ENCODE measurements at regions not wholly inside any gene's neighbourhood (a gene's known extent, or its start where the extent isn't known, plus 50 kb on each side); places are given as distances from the start of the nearest gene placed in this dataset.

DNA sequence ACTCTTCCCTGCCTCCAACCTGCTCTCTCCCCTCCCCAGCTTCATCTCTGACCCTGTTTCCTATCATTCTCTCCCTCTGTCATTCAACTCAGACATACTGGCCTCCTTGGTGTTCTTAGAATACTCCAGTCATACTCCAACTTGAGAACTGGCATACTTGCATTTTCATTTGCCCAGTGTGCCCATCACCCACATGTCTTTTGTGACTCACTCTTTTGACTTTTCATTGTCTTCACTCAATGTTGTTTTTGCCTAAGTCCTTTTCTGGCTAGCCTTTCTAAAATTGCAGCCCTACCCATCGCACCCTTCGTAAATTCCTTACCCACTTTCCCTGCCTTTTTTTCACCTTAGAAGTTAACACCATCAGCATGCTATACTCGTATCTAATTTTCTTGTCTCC lies 77.0 kb upstream of the CD2AP start:
- no peak for DNase-seq (ENCODE audit: extremely low spot score)
- ChIA-PET CTCF (no interaction called here), POLR2A (no interaction called here)
- no peak for TF ChIP-seq SUZ12 (IDR thresholded peaks at IDR 0.05)
- no peak for TF ChIP-seq SP1 (IDR thresholded peaks at IDR 0.05)
- TF ChIP-seq ARNT (IDR thresholded peaks at IDR 0.05), result no peak
- TF ChIP-seq BHLHE40 (IDR thresholded peaks at IDR 0.05; ENCODE audit: borderline replicate concordance), result no peak
- no peak for TF ChIP-seq FOXA1 (IDR thresholded peaks at IDR 0.05)
- TF ChIP-seq FOXM1 (IDR thresholded peaks at IDR 0.05; ENCODE audit: borderline replicate concordance), result no peak
- TF ChIP-seq L3MBTL2 (conservative IDR thresholded peaks at IDR 0.05), result no peak

DNA sequence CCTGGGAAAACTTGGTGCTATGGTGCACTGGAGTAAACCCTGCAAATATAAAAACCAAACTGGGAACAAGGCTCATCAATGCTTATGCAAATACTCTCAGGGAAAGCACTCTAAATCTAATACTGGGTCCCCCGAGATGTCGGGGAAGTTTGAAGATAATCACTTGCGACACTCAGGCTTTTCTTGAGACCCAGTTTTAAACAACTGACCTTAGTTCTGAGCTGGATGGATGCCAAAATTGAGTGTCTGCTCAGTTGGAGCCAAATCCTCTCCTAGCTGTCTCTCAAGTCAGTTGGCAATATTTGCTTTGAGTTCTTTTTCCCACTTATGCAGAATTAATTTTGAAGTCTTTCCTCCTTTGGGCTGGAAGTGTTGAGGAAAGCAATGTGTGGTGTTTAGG lies 75.5 kb upstream of the CD2AP start:
- ChIA-PET POLR2A (no interaction called here), CTCF (no interaction called here)
- TF ChIP-seq TARDBP (IDR thresholded peaks at IDR 0.05), result no peak
- TF ChIP-seq, protein P1, sequence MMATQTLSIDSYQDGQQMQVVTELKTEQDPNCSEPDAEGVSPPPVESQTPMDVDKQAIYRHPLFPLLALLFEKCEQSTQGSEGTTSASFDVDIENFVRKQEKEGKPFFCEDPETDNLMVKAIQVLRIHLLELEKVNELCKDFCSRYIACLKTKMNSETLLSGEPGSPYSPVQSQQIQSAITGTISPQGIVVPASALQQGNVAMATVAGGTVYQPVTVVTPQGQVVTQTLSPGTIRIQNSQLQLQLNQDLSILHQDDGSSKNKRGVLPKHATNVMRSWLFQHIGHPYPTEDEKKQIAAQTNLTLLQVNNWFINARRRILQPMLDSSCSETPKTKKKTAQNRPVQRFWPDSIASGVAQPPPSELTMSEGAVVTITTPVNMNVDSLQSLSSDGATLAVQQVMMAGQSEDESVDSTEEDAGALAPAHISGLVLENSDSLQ (IDR thresholded peaks at IDR 0.05), result no peak
- TF ChIP-seq FOXM1 (IDR thresholded peaks at IDR 0.05; ENCODE audit: borderline replicate concordance), result no peak
- TF ChIP-seq ELF4 (IDR thresholded peaks at IDR 0.05), result no peak
- TF ChIP-seq FOXK2 (IDR thresholded peaks at IDR 0.05), result no peak
- no peak for TF ChIP-seq NFRKB (IDR thresholded peaks at IDR 0.05)
- TF ChIP-seq ARNT (IDR thresholded peaks at IDR 0.05), result no peak
- no peak for TF ChIP-seq HDGF (IDR thresholded peaks at IDR 0.05; ENCODE audit: borderline replicate concordance)
- no peak for TF ChIP-seq BHLHE40 (IDR thresholded peaks at IDR 0.05; ENCODE audit: borderline replicate concordance)
- DNase-seq (ENCODE audit: extremely low spot score), result no peak

DNA sequence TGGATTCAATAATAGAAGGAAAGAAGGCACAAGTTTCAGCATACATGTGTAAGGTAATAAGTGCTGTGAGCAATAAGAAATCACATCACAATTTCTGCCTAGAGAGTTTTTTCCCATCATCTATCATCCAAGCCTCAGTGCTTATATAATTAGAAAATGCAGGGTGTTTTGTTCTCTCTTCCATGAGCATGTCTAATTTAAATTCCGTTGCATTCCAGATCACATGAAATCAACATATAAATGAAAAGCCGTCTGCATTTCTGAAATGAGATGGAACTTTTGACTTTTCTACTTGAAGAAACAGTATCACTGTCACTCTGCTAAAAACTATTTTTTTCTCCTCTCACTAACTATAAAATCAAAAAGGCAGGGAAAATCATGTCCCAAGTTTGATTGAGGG lies 74.5 kb upstream of the CD2AP start:
- DNase-seq (ENCODE audit: extremely low spot score), result no peak
- CTCF ChIA-PET, result no interaction called here
- POLR2A ChIA-PET, result no interaction called here
- TF ChIP-seq L3MBTL2 (conservative IDR thresholded peaks at IDR 0.05), result no peak
- TF ChIP-seq FOXM1 (IDR thresholded peaks at IDR 0.05; ENCODE audit: borderline replicate concordance), result no peak
- no peak for TF ChIP-seq SUZ12 (IDR thresholded peaks at IDR 0.05)
- TF ChIP-seq FOXA1 (IDR thresholded peaks at IDR 0.05), result no peak
- TF ChIP-seq ZNF384 (IDR thresholded peaks at IDR 0.05), result no peak
- TF ChIP-seq CTBP1 (IDR thresholded peaks at IDR 0.05; ENCODE audit: borderline replicate concordance), result no peak
- TF ChIP-seq BHLHE40 (IDR thresholded peaks at IDR 0.05; ENCODE audit: borderline replicate concordance), result no peak
- no peak for TF ChIP-seq ELF4 (IDR thresholded peaks at IDR 0.05)
- TF ChIP-seq NFRKB (IDR thresholded peaks at IDR 0.05), result no peak
- no peak for TF ChIP-seq ARNT (IDR thresholded peaks at IDR 0.05)
- no peak for TF ChIP-seq LEF1 (IDR thresholded peaks at IDR 0.05; ENCODE audit: borderline replicate concordance)
- TF ChIP-seq SP1 (IDR thresholded peaks at IDR 0.05), result no peak
- TF ChIP-seq, protein P1 (IDR thresholded peaks at IDR 0.05), result no peak
- TF ChIP-seq FOXK2 (IDR thresholded peaks at IDR 0.05), result no peak
- TF ChIP-seq TARDBP (IDR thresholded peaks at IDR 0.05), result no peak
- no peak for TF ChIP-seq HDGF (IDR thresholded peaks at IDR 0.05; ENCODE audit: borderline replicate concordance)

DNA sequence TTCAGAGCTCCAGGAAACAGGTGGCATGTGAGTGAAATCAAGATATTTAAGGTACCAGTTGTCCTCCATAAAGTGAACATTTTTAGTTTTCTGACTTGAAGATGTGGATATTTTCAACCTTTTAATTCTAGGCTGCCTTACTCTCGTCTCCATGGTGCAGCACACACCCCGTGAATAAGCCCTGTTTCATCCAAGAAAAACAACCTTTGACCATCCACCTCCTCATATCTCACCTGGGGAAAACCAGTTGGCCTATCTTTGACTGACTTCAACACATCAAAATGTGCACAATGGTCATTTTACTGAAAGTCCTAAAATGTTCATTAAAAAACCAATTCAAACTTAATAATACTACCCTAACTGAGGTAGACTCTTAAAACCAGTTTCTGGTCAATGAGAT lies 73.8 kb upstream of the CD2AP start:
- ChIA-PET CTCF (interaction anchor here (0.8 kb wide), 1 partner anchor 384 kb away, joined by 3 read pairs; no protein-coding TSS in a partner anchor), POLR2A (interaction anchor here (0.8 kb wide), 1 partner anchor 73 kb away, joined by 3 read pairs; the partner anchor contains the start of gene CD2AP)
- DNase-seq (ENCODE audit: extremely low spot score), result no peak
- TF ChIP-seq FOXK2 (IDR thresholded peaks at IDR 0.05), result no peak
- TF ChIP-seq ELF4 (IDR thresholded peaks at IDR 0.05), result no peak
- TF ChIP-seq SUZ12 (IDR thresholded peaks at IDR 0.05), result no peak
- no peak for TF ChIP-seq FOXA1 (IDR thresholded peaks at IDR 0.05)
- TF ChIP-seq NFRKB (IDR thresholded peaks at IDR 0.05), result no peak
- no peak for TF ChIP-seq HDGF (IDR thresholded peaks at IDR 0.05; ENCODE audit: borderline replicate concordance)
- no peak for TF ChIP-seq ARNT (IDR thresholded peaks at IDR 0.05)
- TF ChIP-seq CTBP1 (IDR thresholded peaks at IDR 0.05; ENCODE audit: borderline replicate concordance), result no peak
- TF ChIP-seq ZNF384 (IDR thresholded peaks at IDR 0.05), result no peak
- TF ChIP-seq BHLHE40 (IDR thresholded peaks at IDR 0.05; ENCODE audit: borderline replicate concordance), result no peak
- TF ChIP-seq, protein P1 (IDR thresholded peaks at IDR 0.05), result no peak
- TF ChIP-seq FOXM1 (IDR thresholded peaks at IDR 0.05; ENCODE audit: borderline replicate concordance), result no peak
- TF ChIP-seq LEF1 (IDR thresholded peaks at IDR 0.05; ENCODE audit: borderline replicate concordance), result no peak
- TF ChIP-seq TARDBP (IDR thresholded peaks at IDR 0.05), result no peak
- TF ChIP-seq SP1 (IDR thresholded peaks at IDR 0.05), result no peak
- no peak for TF ChIP-seq L3MBTL2 (conservative IDR thresholded peaks at IDR 0.05)

DNA sequence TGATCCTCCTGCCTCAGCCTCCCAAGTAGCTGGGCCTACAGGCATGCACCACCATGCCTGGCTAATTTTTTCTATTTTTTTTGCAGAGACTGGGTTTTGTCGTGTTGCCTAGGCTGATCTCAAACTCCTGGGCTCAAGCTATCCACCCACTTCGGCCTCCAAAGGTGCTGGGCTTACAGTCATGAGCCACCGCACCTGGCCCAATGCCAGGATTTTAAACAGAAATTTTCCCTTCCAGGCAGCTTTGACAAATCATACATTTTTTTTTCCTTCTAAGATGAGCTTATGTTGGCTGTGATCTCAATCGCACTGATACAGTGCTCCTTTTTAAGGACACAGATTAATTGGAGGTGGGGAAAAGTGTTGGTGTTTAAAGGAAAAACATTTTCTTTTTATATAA lies 73.2 kb upstream of the CD2AP start:
- POLR2A ChIA-PET, result interaction anchor here (0.8 kb wide), 1 partner anchor 73 kb away, joined by 3 read pairs; the partner anchor contains the start of gene CD2AP
- no peak for DNase-seq (ENCODE audit: extremely low spot score)
- CTCF ChIA-PET, result interaction anchor here (0.8 kb wide), 1 partner anchor 383 kb away, joined by 3 read pairs; no protein-coding TSS in a partner anchor
- TF ChIP-seq BHLHE40 (IDR thresholded peaks at IDR 0.05; ENCODE audit: borderline replicate concordance) (no peak), ARNT (IDR thresholded peaks at IDR 0.05) (no peak), ZNF384 (IDR thresholded peaks at IDR 0.05) (no peak), SP1 (IDR thresholded peaks at IDR 0.05) (no peak)

DNA sequence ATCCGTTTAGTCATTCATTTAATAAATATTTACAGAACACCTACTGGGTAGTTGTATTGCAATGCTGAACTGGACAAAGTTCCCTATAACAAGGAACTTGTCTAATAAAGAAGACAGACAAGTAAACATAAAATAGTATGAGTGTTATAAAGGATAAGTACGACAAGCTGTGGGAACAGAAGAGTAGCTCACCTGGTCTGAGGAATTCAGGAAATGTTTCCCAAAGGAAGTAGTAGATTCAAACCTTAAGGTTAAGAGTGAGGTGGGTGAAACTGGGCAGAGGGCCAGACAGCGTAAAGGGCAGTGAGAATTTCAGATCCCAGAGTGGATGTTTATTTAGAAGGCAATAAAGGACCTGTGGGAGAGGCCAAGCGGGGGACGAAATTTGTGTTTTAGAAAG lies 72.3 kb upstream of the CD2AP start:
- DNase-seq (ENCODE audit: extremely low spot score), result no peak
- ChIA-PET CTCF (no interaction called here), POLR2A (no interaction called here)
- TF ChIP-seq, protein P1 (IDR thresholded peaks at IDR 0.05), result no peak
- TF ChIP-seq SUZ12 (IDR thresholded peaks at IDR 0.05), result no peak
- TF ChIP-seq ARNT (IDR thresholded peaks at IDR 0.05), result no peak
- TF ChIP-seq NFRKB (IDR thresholded peaks at IDR 0.05), result no peak
- no peak for TF ChIP-seq CTBP1 (IDR thresholded peaks at IDR 0.05; ENCODE audit: borderline replicate concordance)
- no peak for TF ChIP-seq LEF1 (IDR thresholded peaks at IDR 0.05; ENCODE audit: borderline replicate concordance)
- no peak for TF ChIP-seq BHLHE40 (IDR thresholded peaks at IDR 0.05; ENCODE audit: borderline replicate concordance)
- TF ChIP-seq HDGF (IDR thresholded peaks at IDR 0.05; ENCODE audit: borderline replicate concordance), result no peak
- TF ChIP-seq FOXK2 (IDR thresholded peaks at IDR 0.05), result no peak
- no peak for TF ChIP-seq FOXA1 (IDR thresholded peaks at IDR 0.05)
- no peak for TF ChIP-seq FOXM1 (IDR thresholded peaks at IDR 0.05; ENCODE audit: borderline replicate concordance)
- no peak for TF ChIP-seq ZNF384 (IDR thresholded peaks at IDR 0.05)
- no peak for TF ChIP-seq SP1 (IDR thresholded peaks at IDR 0.05)

All from HEK293T (cell line).